ENCODE measurements at regions not wholly inside any gene's neighbourhood (a gene's known extent, or its start where the extent isn't known, plus 50 kb on each side); places are given as distances from the start of the nearest gene placed in this dataset.
"Not testable (repeated sequence)": the region's sequence is repeated elsewhere in the genome, so short reads cannot be mapped to it uniquely, and the experiment has no call there.

DNA sequence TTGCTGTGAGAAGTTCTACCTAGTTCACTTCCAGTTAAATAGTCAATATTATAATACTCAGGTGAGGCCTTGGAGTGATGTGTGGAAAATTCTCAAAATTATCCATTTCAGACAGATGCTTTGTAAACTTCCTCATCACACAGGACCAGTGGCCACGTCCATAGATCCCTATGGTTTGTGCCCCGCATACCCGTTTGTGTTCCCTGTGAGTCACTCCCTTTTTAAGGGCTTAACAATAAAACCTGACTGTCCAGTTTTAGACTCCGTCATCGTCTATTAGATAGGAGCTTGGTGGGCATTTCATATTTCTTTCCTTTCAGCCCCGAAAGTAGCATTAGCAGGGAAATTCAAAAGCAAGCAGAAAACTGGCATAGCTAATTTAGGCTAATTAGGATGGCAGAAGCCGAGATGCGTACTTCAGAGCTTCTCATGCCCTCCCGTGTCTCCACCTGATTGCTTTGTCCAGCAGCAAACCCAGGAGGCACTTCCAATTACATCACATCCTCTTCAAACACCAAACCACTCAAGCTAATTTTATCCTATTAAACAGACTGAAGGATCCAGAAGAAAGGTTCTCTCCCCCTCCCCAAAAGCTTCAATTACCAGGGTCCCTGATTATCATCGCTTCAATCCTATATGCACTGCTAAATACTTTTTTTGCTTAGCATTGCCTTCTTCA is 186.6 kb upstream of the OTX2 start:
- FAIRE-seq (no peak), DNase-seq (ENCODE audit: low spot score) (no peak)

DNA sequence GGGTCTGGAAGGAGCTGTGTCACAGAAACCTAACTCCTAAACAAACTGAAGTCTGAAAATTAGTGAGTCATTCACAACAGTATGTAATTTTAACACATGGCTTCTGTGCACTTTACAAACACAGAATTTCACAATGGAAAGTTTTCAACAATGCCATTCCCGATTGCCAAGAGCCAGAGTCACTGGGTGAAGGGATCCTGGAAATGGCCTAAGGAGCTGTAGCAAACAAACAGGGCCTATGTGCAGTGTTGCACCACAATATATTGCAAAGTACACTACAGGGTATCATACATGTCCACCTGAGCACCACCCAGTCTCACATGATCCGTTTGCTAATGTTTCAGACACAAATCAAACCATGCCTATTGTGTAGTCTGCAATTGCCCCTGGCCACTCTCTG is 184.7 kb upstream of the OTX2 start:
- FAIRE-seq (no peak), DNase-seq (ENCODE audit: low spot score) (no peak)

DNA sequence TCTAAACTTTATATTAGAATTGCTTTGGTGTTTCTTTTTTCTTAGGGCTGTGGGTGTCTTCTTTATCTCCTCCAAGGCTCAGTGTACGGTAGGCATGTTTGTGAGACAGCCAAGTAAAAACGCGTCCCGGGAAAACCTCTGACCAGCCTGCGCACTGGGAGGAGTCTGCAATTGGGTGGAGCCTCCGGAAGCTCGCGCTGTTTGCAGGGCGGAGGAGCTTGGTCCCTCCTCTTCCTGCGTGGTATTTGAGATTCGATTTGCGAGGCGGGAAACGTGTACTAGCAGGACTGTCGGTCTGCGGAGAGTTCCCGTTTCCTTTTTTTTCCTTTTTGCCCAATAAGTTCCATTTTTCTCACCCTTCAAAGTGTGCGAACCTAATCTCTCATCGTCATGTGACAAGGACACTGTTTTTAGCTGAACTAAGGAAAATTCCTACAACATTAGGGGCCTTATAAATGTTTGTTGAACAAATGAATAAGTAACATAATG is 182.1 kb upstream of the OTX2 start:
- peak; percentile 94 for FAIRE-seq
- peak; percentile 92 for DNase-seq (ENCODE audit: low spot score)

GRCh38 chr14:56990991-56991627 is 180.8 kb upstream of the OTX2 start:
- not testable (repeated sequence) for FAIRE-seq; DNase-seq (ENCODE audit: low spot score)

- DNase-seq (ENCODE audit: low spot score) (no peak), FAIRE-seq (no peak)
Measured at GRCh38 chr14:56989359-56989758, 179.1 kb upstream of the OTX2 start.

- no peak for DNase-seq (ENCODE audit: low spot score)
- FAIRE-seq = no peak
Measured at GRCh38 chr14:56979936-56980335, 169.7 kb upstream of the OTX2 start.

GRCh38 chr14:56976211-56976610 is 165.9 kb upstream of the OTX2 start:
- DNase-seq (ENCODE audit: low spot score) (no peak), FAIRE-seq (no peak)

DNA sequence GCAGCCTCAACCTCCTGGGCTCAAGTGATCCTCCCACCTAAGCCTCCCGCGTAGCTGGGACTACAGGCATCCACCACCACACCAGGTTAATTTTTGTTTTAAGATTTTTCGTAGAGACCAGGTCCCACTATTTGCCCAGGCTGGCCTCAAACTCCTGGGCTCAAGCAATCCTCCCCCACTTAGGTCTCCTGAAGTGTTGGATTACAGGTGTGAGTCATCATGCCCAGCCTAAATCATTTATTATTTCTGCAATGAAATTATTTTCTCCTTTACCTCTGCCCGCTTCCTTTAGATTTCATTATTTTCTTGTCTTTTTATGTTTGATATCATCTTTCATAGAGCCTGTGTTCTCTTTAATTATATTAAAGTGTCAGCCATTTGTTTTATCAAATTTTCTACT is 165.2 kb upstream of the OTX2 start:
- FAIRE-seq (no peak), DNase-seq (ENCODE audit: low spot score) (no peak)

GRCh38 chr14:56972948-56973347 is 162.7 kb upstream of the OTX2 start:
- no peak for FAIRE-seq
- no peak for DNase-seq (ENCODE audit: low spot score)

- DNase-seq (ENCODE audit: low spot score) (no peak), FAIRE-seq (no peak)
Measured at GRCh38 chr14:56964895-56965294, 154.6 kb upstream of the OTX2 start.

- DNase-seq (ENCODE audit: low spot score) (no peak), FAIRE-seq (no peak)
Measured at GRCh38 chr14:56963381-56963780, 153.1 kb upstream of the OTX2 start.

DNA sequence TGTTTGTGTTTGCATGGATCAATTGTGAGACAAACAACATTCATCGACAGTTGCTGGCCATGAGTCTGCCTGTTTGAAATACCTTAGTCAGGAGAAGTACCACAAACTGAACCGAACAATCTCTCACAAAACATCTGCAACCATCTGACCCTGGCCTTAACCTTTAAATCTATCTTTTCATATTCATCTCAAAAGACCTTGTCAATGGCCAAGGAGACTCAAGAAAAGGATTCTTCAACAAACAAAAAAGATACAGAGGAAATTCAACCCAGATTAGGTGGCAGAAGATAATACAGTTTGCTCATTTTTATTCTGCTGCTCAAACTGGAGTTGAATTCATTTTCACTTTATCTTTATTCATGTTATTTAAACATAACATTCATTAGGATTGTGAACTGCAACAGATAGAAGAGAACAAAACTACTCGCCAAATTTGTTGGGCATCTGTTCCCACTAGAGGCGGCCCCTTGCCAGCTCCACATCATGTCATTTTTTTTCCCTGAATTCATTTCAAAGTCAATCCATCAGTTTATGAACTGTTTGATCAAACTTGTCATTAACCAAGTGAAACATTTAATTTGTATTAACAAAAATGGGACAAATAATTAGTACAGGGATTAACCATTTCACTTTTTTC is 152.3 kb upstream of the OTX2 start:
- no peak for FAIRE-seq
- DNase-seq (ENCODE audit: low spot score) = no peak

DNA sequence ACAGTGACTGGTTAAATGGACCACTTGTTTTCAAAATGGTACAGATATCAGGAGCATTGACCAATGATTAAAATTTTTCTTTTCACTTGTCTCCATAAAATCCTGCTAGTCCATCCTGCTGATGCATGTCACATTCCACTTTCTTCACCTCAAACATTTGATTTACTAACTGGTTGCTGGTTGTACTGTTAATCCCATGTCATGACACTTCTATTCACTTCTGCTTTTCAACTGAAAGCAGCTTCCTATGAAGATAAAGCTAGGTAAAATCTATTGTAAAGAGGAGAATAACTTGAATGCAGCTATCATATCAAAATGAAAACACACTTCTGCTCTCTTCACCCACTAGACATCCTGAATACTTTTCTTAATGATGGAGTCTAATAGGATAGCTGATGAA is 149.6 kb upstream of the OTX2 start:
- FAIRE-seq (no peak), DNase-seq (ENCODE audit: low spot score) (no peak)

DNA sequence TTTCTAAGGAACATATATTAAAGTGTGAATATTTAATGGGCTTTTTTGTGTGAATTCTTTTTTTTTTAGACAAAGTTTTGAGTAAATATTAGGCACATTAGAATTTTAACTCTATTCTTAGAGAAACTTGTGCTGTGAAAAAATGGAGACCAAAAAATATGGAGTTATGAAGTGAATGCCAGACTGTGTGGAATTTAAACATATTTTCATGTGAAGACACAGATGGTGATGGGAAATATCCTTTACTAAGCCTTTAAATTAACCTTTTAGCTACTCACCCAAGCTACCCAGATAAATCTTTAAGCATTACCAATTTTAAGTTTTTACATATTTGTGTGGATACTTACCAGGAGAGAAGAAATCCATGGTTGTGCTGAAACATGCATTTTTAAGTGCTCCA is 148.8 kb upstream of the OTX2 start:
- DNase-seq (ENCODE audit: low spot score) (no peak), FAIRE-seq (no peak)

- DNase-seq (ENCODE audit: low spot score) = no peak
- FAIRE-seq = no peak
Measured at GRCh38 chr14:56956182-56956581, 145.9 kb upstream of the OTX2 start.

GRCh38 chr14:56955745-56956144 is 145.5 kb upstream of the OTX2 start:
- no peak for FAIRE-seq
- DNase-seq (ENCODE audit: low spot score) = no peak

- FAIRE-seq (no peak), DNase-seq (ENCODE audit: low spot score) (no peak)
Measured at GRCh38 chr14:56953884-56954283, 143.6 kb upstream of the OTX2 start.

DNA sequence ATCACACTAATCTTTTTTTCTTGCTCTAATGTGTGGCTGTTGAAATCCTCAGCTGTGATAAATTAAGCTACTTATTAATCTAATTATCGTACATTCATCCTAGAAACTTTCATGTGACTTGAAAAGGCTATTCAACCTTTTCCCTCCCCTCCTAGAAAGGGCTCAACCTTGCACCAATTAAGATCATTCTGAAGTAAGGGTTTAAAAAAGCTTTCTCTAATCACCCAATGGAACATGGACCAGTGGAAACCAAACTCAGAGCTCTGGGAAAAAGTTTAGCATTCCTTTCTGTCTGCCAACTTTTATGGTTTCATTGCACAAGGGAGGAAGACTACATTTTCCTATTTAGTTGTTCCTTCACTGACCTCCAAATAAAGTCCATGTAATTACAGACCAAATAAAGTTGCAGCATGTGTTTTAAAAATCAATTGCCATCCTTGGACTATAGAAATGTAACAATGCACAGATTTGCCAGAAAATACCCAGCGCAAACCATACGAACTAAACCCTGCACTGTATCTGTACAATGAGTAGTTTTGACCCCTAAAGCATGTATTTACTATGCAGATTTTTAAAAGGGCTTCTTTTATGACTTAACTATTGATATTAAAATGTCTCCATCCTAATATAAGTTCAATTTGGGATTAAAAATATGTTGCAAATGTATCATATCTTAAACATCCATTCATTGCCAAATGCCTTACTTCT is 142.6 kb upstream of the OTX2 start:
- FAIRE-seq = peak; percentile 50

GRCh38 chr14:56949828-56950227 is 139.5 kb upstream of the OTX2 start:
- peak; percentile 50 for FAIRE-seq
- no peak for DNase-seq (ENCODE audit: low spot score)

More for the DNA sequence above, 142.6 kb upstream of the OTX2 start:
- DNase-seq (ENCODE audit: low spot score) = no peak

- DNase-seq (ENCODE audit: low spot score) (no peak), FAIRE-seq (no peak)
Measured at GRCh38 chr14:56945291-56945690, 135.0 kb upstream of the OTX2 start.

DNA sequence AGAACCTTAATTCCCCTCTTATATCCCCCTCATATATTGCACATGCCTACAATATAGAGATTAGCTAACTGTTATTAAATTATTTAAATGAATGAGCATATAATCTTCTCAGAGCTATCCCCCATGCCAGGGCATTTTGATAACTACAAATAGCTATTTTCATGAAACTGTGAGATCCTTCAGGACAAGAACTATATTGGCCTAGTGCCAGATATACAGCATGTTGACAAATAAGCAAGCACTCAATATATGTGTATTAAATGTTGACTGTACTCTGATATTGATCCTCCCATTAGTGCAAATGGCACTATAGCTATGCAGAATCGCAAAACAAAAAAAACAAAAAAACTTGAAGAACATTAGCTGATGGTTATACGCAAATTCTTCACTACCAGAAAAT is 134.1 kb upstream of the OTX2 start:
- FAIRE-seq (no peak), DNase-seq (ENCODE audit: low spot score) (no peak)

GRCh38 chr14:56933446-56933845 is 123.2 kb upstream of the OTX2 start:
- DNase-seq (ENCODE audit: low spot score) = no peak
- no peak for FAIRE-seq

Measured in urothelium cell line (cell line).